ENCODE measurements at regions not wholly inside any gene's neighbourhood (a gene's known extent, or its start where the extent isn't known, plus 50 kb on each side); places are given as distances from the start of the nearest gene placed in this dataset.

- H3K4me3 Mint-ChIP-seq (ENCODE audit: unreplicated experiment), result no peak overlapping the region
- ChIA-PET CTCF (interaction anchor here (0.5 to 1.3 kb wide), 4 partner anchors 9 to 402 kb away, joined by 3 to 5 read pairs (median 4); no protein-coding TSS in a partner anchor), POLR2A (no interaction called here)
- no peak overlapping the region for H3K27ac Mint-ChIP-seq (ENCODE audit: unreplicated experiment)
- H3K27me3 ChIP-seq (replicated peaks; ENCODE audit: control insufficient read depth, insufficient read depth, low read length), result no peaks in the 10 kb centered on the region
- H3K9me3 Mint-ChIP-seq (ENCODE audit: unreplicated experiment), result no peaks in the 10 kb centered on the region
- H3K9me3 ChIP-seq, result no peaks in the 10 kb centered on the region
- peak; percentile 52 to 56 for DNase-seq
- no peaks in the 10 kb centered on the region for H3K4me1 Mint-ChIP-seq (ENCODE audit: low read depth, unreplicated experiment)
- H3K36me3 Mint-ChIP-seq (ENCODE audit: insufficient read depth, unreplicated experiment), result no peaks in the 10 kb centered on the region
- intact Hi-C loops (cut with micrococcal nuclease; ENCODE audit: unreplicated experiment), result loop anchor here (1.0 kb wide), 3 partner anchors 48 to 139 kb away; no protein-coding TSS in a partner anchor
- BruUV-seq (replicated peaks), result no TSS peak
- H3K36me3 ChIP-seq (ENCODE audit: control insufficient read depth, insufficient read depth, low read length), result no peaks in the 10 kb centered on the region
- no peak overlapping the region for H3K4me3 ChIP-seq (ENCODE audit: low read depth, low read length)
- no peaks in the 10 kb centered on the region for H3K4me1 ChIP-seq
- peaks cover 2% of the 10 kb centered on the region for H3K27me3 Mint-ChIP-seq (ENCODE audit: insufficient read depth, unreplicated experiment)
- peak; percentile 47 to 59 for TF ChIP-seq CTCF (IDR thresholded peaks at IDR 0.05; ENCODE audit: insufficient read depth in 1 of 2, low read depth in 1 of 2, low read length in 1 of 2, severe bottlenecking in 1 of 2, unreplicated experiment in 1 of 2)
Measured at GRCh38 chr11:69240332-69241074, 53.5 kb upstream of the MYEOV start.

GRCh38 chr11:69241075-69241740, 52.7 kb upstream of the MYEOV start:
- Histone ChIP-seq H3K36me3 (ENCODE audit: control insufficient read depth, insufficient read depth, low read length) (no peaks in the 10 kb centered on the region), H3K27me3 (replicated peaks; ENCODE audit: control insufficient read depth, insufficient read depth, low read length) (no peaks in the 10 kb centered on the region), H3K4me1 (no peaks in the 10 kb centered on the region), H3K9me3 (no peaks in the 10 kb centered on the region), H3K4me3 (ENCODE audit: low read depth, low read length) (no peak overlapping the region)
- H3K9me3 Mint-ChIP-seq (ENCODE audit: unreplicated experiment), result no peaks in the 10 kb centered on the region
- peaks cover 4% of the 10 kb centered on the region for H3K4me1 Mint-ChIP-seq (ENCODE audit: low read depth, unreplicated experiment)
- intact Hi-C loops (cut with micrococcal nuclease; ENCODE audit: unreplicated experiment), result no loop called here
- no peak overlapping the region for H3K4me3 Mint-ChIP-seq (ENCODE audit: unreplicated experiment)
- BruUV-seq (replicated peaks), result no TSS peak
- DNase-seq, result peak in 1 of 2 experiments; percentile 30
- POLR2A ChIA-PET, result no interaction called here
- CTCF ChIA-PET, result interaction anchor here (0.5 to 1.3 kb wide), 5 partner anchors 8 to 899 kb away, joined by 3 to 7 read pairs (median 4); no protein-coding TSS in a partner anchor
- no peak overlapping the region for H3K27ac Mint-ChIP-seq (ENCODE audit: unreplicated experiment)
- no peaks in the 10 kb centered on the region for H3K36me3 Mint-ChIP-seq (ENCODE audit: insufficient read depth, unreplicated experiment)
- H3K27me3 Mint-ChIP-seq (ENCODE audit: insufficient read depth, unreplicated experiment), result peaks cover 2% of the 10 kb centered on the region
- TF ChIP-seq CTCF (IDR thresholded peaks at IDR 0.05; ENCODE audit: insufficient read depth in 1 of 2, low read depth in 1 of 2, low read length in 1 of 2, severe bottlenecking in 1 of 2, unreplicated experiment in 1 of 2), result no peak

GRCh38 chr11:69241844-69242243, 52.1 kb upstream of the MYEOV start:
- no peak for TF ChIP-seq CTCF (IDR thresholded peaks at IDR 0.05; ENCODE audit: insufficient read depth in 1 of 2, low read depth in 1 of 2, low read length in 1 of 2, severe bottlenecking in 1 of 2, unreplicated experiment in 1 of 2)
- no peaks in the 10 kb centered on the region for H3K9me3 Mint-ChIP-seq (ENCODE audit: unreplicated experiment)
- ChIA-PET CTCF (interaction anchor here (0.6 kb wide), 1 partner anchor 31 kb away, joined by 3 read pairs; no protein-coding TSS in a partner anchor), POLR2A (no interaction called here)
- no peak overlapping the region for H3K4me3 Mint-ChIP-seq (ENCODE audit: unreplicated experiment)
- DNase-seq, result no peak
- Histone ChIP-seq H3K9me3 (no peaks in the 10 kb centered on the region), H3K36me3 (ENCODE audit: control insufficient read depth, insufficient read depth, low read length) (no peaks in the 10 kb centered on the region), H3K27me3 (replicated peaks; ENCODE audit: control insufficient read depth, insufficient read depth, low read length) (no peaks in the 10 kb centered on the region), H3K4me3 (ENCODE audit: low read depth, low read length) (no peak overlapping the region), H3K4me1 (no peaks in the 10 kb centered on the region)
- no peak overlapping the region for H3K27ac Mint-ChIP-seq (ENCODE audit: unreplicated experiment)
- H3K27me3 Mint-ChIP-seq (ENCODE audit: insufficient read depth, unreplicated experiment), result no peaks in the 10 kb centered on the region
- BruUV-seq (replicated peaks), result no TSS peak
- peaks cover 8% of the 10 kb centered on the region for H3K4me1 Mint-ChIP-seq (ENCODE audit: low read depth, unreplicated experiment)
- no peaks in the 10 kb centered on the region for H3K36me3 Mint-ChIP-seq (ENCODE audit: insufficient read depth, unreplicated experiment)
- intact Hi-C loops (cut with micrococcal nuclease; ENCODE audit: unreplicated experiment), result no loop called here

All from Caco-2 (cell line).